ENCODE measurements at regions not wholly inside any gene's neighbourhood (a gene's known extent, or its start where the extent isn't known, plus 50 kb on each side); places are given as distances from the start of the nearest gene placed in this dataset.

- Histone ChIP-seq H3K4me1 (ENCODE audit: insufficient read depth, low read length) (no peaks in the 10 kb centered on the region), H3K9me2 (replicated peaks; ENCODE audit: low read length) (no peaks in the 10 kb centered on the region), H3K36me3 (ENCODE audit: low read depth, low read length) (no peaks in the 10 kb centered on the region), H3K9me3 (ENCODE audit: low read length) (no peaks in the 10 kb centered on the region), H3K27ac (ENCODE audit: low read length) (no peak overlapping the region), H3K79me2 (ENCODE audit: low read length) (no peaks in the 10 kb centered on the region), H3K27me3 (ENCODE audit: low read length) (peaks cover 17% of the 10 kb centered on the region), H3K9ac (ENCODE audit: low read length) (no peak overlapping the region), H2AFZ (ENCODE audit: low read length) (no peak overlapping the region), H4K20me1 (ENCODE audit: low read length) (no peaks in the 10 kb centered on the region), H3K4me3 (ENCODE audit: low read length) (no peak overlapping the region), H3F3A (ENCODE audit: low read length, unreplicated experiment) (no peaks in the 10 kb centered on the region), H3K4me2 (ENCODE audit: low read length) (no peak overlapping the region)
- DNase-seq: no peak
- POLR2A ChIA-PET (ENCODE audit: unreplicated experiment): no interaction called here
- TF ChIP-seq EZH2phosphoT487 (IDR thresholded peaks at IDR 0.05; ENCODE audit: borderline replicate concordance, low read length) (no peak), CTCF (conservative IDR thresholded peaks at IDR 0.05; ENCODE audit: low read depth, low read length) (no peak), EZH2 (IDR thresholded peaks at IDR 0.05; ENCODE audit: low read length, unreplicated experiment) (no peak)
- no TSS peak for BruUV-seq (replicated peaks)
- no peak for ATAC-seq
- intact Hi-C loops (cut with micrococcal nuclease): no loop called here
- CTCF ChIA-PET: no interaction called here
Measured at GRCh38 chr3:76888856-76889255, 151.0 kb upstream of the ROBO2 start.

- no peaks in the 10 kb centered on the region for H3K79me2 ChIP-seq (ENCODE audit: low read length)
- ChIA-PET CTCF (no interaction called here), POLR2A (ENCODE audit: unreplicated experiment) (no interaction called here)
- TF ChIP-seq CTCF (conservative IDR thresholded peaks at IDR 0.05; ENCODE audit: low read depth, low read length) (no peak), EZH2 (IDR thresholded peaks at IDR 0.05; ENCODE audit: low read length, unreplicated experiment) (no peak), EZH2phosphoT487 (IDR thresholded peaks at IDR 0.05; ENCODE audit: borderline replicate concordance, low read length) (no peak)
- H3K9me2 ChIP-seq (replicated peaks; ENCODE audit: low read length): no peaks in the 10 kb centered on the region
- no TSS peak for BruUV-seq (replicated peaks)
- H3K9ac ChIP-seq (ENCODE audit: low read length): no peak overlapping the region
- H3K27me3 ChIP-seq (ENCODE audit: low read length): peaks cover 17% of the 10 kb centered on the region
- no peaks in the 10 kb centered on the region for H3K4me1 ChIP-seq (ENCODE audit: insufficient read depth, low read length)
- H3F3A ChIP-seq (ENCODE audit: low read length, unreplicated experiment): no peaks in the 10 kb centered on the region
- ATAC-seq (no peak), DNase-seq (no peak)
- no peak overlapping the region for H2AFZ ChIP-seq (ENCODE audit: low read length)
- no peak overlapping the region for H3K4me3 ChIP-seq (ENCODE audit: low read length)
- intact Hi-C loops (cut with micrococcal nuclease): no loop called here
- H3K4me2 ChIP-seq (ENCODE audit: low read length): no peak overlapping the region
- no peaks in the 10 kb centered on the region for H3K36me3 ChIP-seq (ENCODE audit: low read depth, low read length)
- no peak overlapping the region for H3K27ac ChIP-seq (ENCODE audit: low read length)
- no peaks in the 10 kb centered on the region for H3K9me3 ChIP-seq (ENCODE audit: low read length)
- H4K20me1 ChIP-seq (ENCODE audit: low read length): no peaks in the 10 kb centered on the region
Measured at GRCh38 chr3:76889911-76890310, 150.0 kb upstream of the ROBO2 start.

GRCh38 chr3:76897076-76897475, 142.8 kb upstream of the ROBO2 start:
- Histone ChIP-seq H3K4me3 (ENCODE audit: low read length) (no peak overlapping the region), H3K9me3 (ENCODE audit: low read length) (no peaks in the 10 kb centered on the region), H3K4me1 (ENCODE audit: insufficient read depth, low read length) (no peaks in the 10 kb centered on the region), H3K36me3 (ENCODE audit: low read depth, low read length) (no peaks in the 10 kb centered on the region), H3K4me2 (ENCODE audit: low read length) (no peak overlapping the region), H4K20me1 (ENCODE audit: low read length) (no peaks in the 10 kb centered on the region), H3K79me2 (ENCODE audit: low read length) (no peaks in the 10 kb centered on the region), H3F3A (ENCODE audit: low read length, unreplicated experiment) (no peaks in the 10 kb centered on the region), H2AFZ (ENCODE audit: low read length) (no peak overlapping the region), H3K27me3 (ENCODE audit: low read length) (peaks cover 11% of the 10 kb centered on the region), H3K27ac (ENCODE audit: low read length) (no peak overlapping the region), H3K9me2 (replicated peaks; ENCODE audit: low read length) (no peaks in the 10 kb centered on the region), H3K9ac (ENCODE audit: low read length) (no peak overlapping the region)
- ChIA-PET POLR2A (ENCODE audit: unreplicated experiment) (no interaction called here), CTCF (no interaction called here)
- intact Hi-C loops (cut with micrococcal nuclease): no loop called here
- DNase-seq: no peak
- BruUV-seq (replicated peaks): no TSS peak
- ATAC-seq: no peak
- TF ChIP-seq EZH2phosphoT487 (IDR thresholded peaks at IDR 0.05; ENCODE audit: borderline replicate concordance, low read length) (no peak), CTCF (conservative IDR thresholded peaks at IDR 0.05; ENCODE audit: low read depth, low read length) (no peak)
